Neural cell (in vitro differentiated cells): ENCODE measurements at regions not wholly inside any gene's neighbourhood (a gene's known extent, or its start where the extent isn't known, plus 50 kb on each side); places are given as distances from the start of the nearest gene placed in this dataset.

Experiments
- H2AFZ ChIP-seq: fragments of 200-600, 300-800 bp; sonication (generic), shearing (Covaris generic); 2 replicates; pipeline ENCODE4 v1.6.0; 2014; ENCODE audit warnings: low read depth, mild to moderate bottlenecking, antibody characterized with exemption, low read length, moderate library complexity
- H3F3A ChIP-seq: fragments of 200-600 bp; shearing (Covaris generic); 2 replicates; pipeline ENCODE4 v1.6.1; 2016; ENCODE audit warnings: mild to moderate bottlenecking, moderate library complexity, mixed read lengths, antibody characterized with exemption, low read length; ENCODE audit not compliant: insufficient read depth, poor library complexity, severe bottlenecking
- H3K27ac ChIP-seq: fragments of 200-600, 300-800 bp; sonication (generic), shearing (Covaris generic); 2 replicates; pipeline ENCODE4 v1.5.1; 2014; ENCODE audit warnings: mild to moderate bottlenecking, low read length, moderate library complexity
- H3K27me3 ChIP-seq: fragments of 300-800, 200-600 bp; sonication (generic), shearing (Covaris generic); 2 replicates; pipeline ENCODE4 v1.6.0; 2014; ENCODE audit warnings: mild to moderate bottlenecking, low read depth, low read length, moderate library complexity; ENCODE audit not compliant: insufficient read depth
- H3K36me3 ChIP-seq: fragments of 300-800, 200-600 bp; sonication (generic), shearing (Covaris generic); 2 replicates; pipeline ENCODE4 v1.5.1; 2014; ENCODE audit warnings: mild to moderate bottlenecking, antibody characterized with exemption, low read length, moderate library complexity; ENCODE audit not compliant: insufficient read depth
- H3K4me2 ChIP-seq: fragments of 300-800, 200-600 bp; sonication (generic), shearing (Covaris generic); 2 replicates; pipeline ENCODE4 v1.6.0; 2014; ENCODE audit warnings: mild to moderate bottlenecking, low read length
- H3K4me3 ChIP-seq: fragments of 300-800, 200-600 bp; sonication (generic), shearing (Covaris generic); 2 replicates; pipeline ENCODE4 v1.5.1; 2014; ENCODE audit warnings: mild to moderate bottlenecking, low read length, moderate library complexity
- H3K79me2 ChIP-seq: fragments of 200-600 bp; shearing (Covaris generic); replicated peaks from 2 replicates; pipeline ENCODE4 v1.6.0; 2014; ENCODE audit warnings: mild to moderate bottlenecking, low read length, moderate library complexity; ENCODE audit not compliant: insufficient read depth
- H3K9ac ChIP-seq: fragments of 300-800, 200-600 bp; sonication (generic), shearing (Covaris generic); 2 replicates; pipeline ENCODE4 v1.6.1; 2016; ENCODE audit warnings: mild to moderate bottlenecking, low read length, mixed read lengths
- H3K9me2 ChIP-seq: fragments of 200-600 bp; shearing (Covaris generic); 2 replicates; pipeline ENCODE4 v1.6.1; 2016; ENCODE audit warnings: mild to moderate bottlenecking, low read length, mixed read lengths; ENCODE audit not compliant: insufficient read depth
- H3K9me3 ChIP-seq: fragments of 200-600, 300-800 bp; sonication (generic), shearing (Covaris generic); 2 replicates; pipeline ENCODE4 v1.6.1; 2016; ENCODE audit warnings: mild to moderate bottlenecking, mixed run types, low read length, moderate library complexity, mixed read lengths
- H4K20me1 ChIP-seq: fragments of 200-600 bp; shearing (Covaris generic); 2 replicates; pipeline ENCODE4 v1.6.1; 2016; ENCODE audit warnings: mild to moderate bottlenecking, mixed run types; ENCODE audit not compliant: insufficient read depth
- CTCF ChIP-seq: fragments of 450-650 bp; IDR thresholded peaks from 2 replicates; pipeline ENCODE4 v1.5.1; 2014; ENCODE audit warnings: antibody characterized with exemption, mild to moderate bottlenecking, moderate library complexity; ENCODE audit not compliant: poor library complexity, severe bottlenecking
- EP300 ChIP-seq: fragments of 450-650 bp; conservative IDR thresholded peaks from 2 replicates; pipeline ENCODE4 v1.6.1; 2014; ENCODE audit warnings: antibody characterized with exemption, mild to moderate bottlenecking, moderate library complexity; ENCODE audit not compliant: poor library complexity, severe bottlenecking
- EZH2 ChIP-seq: fragments of 200-600, 300-800 bp; shearing (Covaris generic), sonication (generic); IDR thresholded peaks from 2 replicates; pipeline ENCODE4 v1.6.1; 2014; ENCODE audit warnings: antibody characterized with exemption, low read length, borderline replicate concordance, mild to moderate bottlenecking; ENCODE audit not compliant: insufficient read depth, poor library complexity, severe bottlenecking
- MXI1 ChIP-seq: fragments of 450-650 bp; conservative IDR thresholded peaks from 2 replicates; pipeline ENCODE4 v1.6.1; 2014; ENCODE audit warnings: antibody characterized with exemption, mild to moderate bottlenecking; ENCODE audit not compliant: poor library complexity, severe bottlenecking
- POLR2AphosphoS5 ChIP-seq: IDR thresholded peaks from 2 replicates; pipeline ENCODE4 v1.6.1; 2012
- RAD21 ChIP-seq: fragments of 450-650 bp; conservative IDR thresholded peaks from 2 replicates; pipeline ENCODE4 v1.6.1; 2014; ENCODE audit warnings: antibody characterized with exemption, mild to moderate bottlenecking, moderate library complexity
- REST ChIP-seq: IDR thresholded peaks from 2 replicates; pipeline ENCODE4 v1.6.1; 2012; ENCODE audit warnings: borderline replicate concordance
- SMC3 ChIP-seq: fragments of 450-650 bp; conservative IDR thresholded peaks from 2 replicates; pipeline ENCODE4 v1.6.1; 2014; ENCODE audit warnings: antibody characterized with exemption, mild to moderate bottlenecking, moderate library complexity; ENCODE audit not compliant: poor library complexity
- TAF1 ChIP-seq: IDR thresholded peaks from 2 replicates; pipeline ENCODE4 v1.6.1; 2012; ENCODE audit warnings: low read depth

- Histone ChIP-seq H3K9me3 (peaks cover 4% of the 10 kb centered on the region), H3K4me3 (no peak overlapping the region), H3K27ac (no peak overlapping the region), H3K4me2 (no peak overlapping the region), H3K9ac (no peak overlapping the region), H3K79me2 (no peaks in the 10 kb centered on the region), H3K27me3 (no peaks in the 10 kb centered on the region), H4K20me1 (no peaks in the 10 kb centered on the region), H3K36me3 (no peaks in the 10 kb centered on the region), H3F3A (no peaks in the 10 kb centered on the region), H3K9me2 (no peaks in the 10 kb centered on the region), H2AFZ (no peak overlapping the region)
- TF ChIP-seq EZH2: no peak
- no peak for TF ChIP-seq EP300
- TF ChIP-seq CTCF: no peak
- no peak for TF ChIP-seq TAF1
- TF ChIP-seq MXI1: no peak
- no peak for TF ChIP-seq SMC3
- no peak for TF ChIP-seq POLR2AphosphoS5
- no peak for TF ChIP-seq RAD21
- no peak for TF ChIP-seq REST
Measured at GRCh38 chr17:17425005-17425404, 51.8 kb upstream of the MED9 start.

- Histone ChIP-seq H3K79me2 (no peaks in the 10 kb centered on the region), H3K9me3 (peaks cover 4% of the 10 kb centered on the region), H3K9ac (no peak overlapping the region), H3K36me3 (no peaks in the 10 kb centered on the region), H2AFZ (no peak overlapping the region), H3K4me2 (no peak overlapping the region), H3K9me2 (no peaks in the 10 kb centered on the region), H4K20me1 (no peaks in the 10 kb centered on the region), H3K27me3 (no peaks in the 10 kb centered on the region), H3K4me3 (no peak overlapping the region), H3F3A (no peaks in the 10 kb centered on the region), H3K27ac (no peak overlapping the region)
- TF ChIP-seq MXI1 (no peak), TAF1 (no peak), REST (no peak), SMC3 (no peak)
Measured at GRCh38 chr17:17425591-17425990, 51.2 kb upstream of the MED9 start.
